NCI-H146 treated with DMSO at 0.1 percent for 48 hours (cell line): ENCODE measurements at regions not wholly inside any gene's neighbourhood (a gene's known extent, or its start where the extent isn't known, plus 50 kb on each side); places are given as distances from the start of the nearest gene placed in this dataset.
"Not testable (repeated sequence)": the region's sequence is repeated elsewhere in the genome, so short reads cannot be mapped to it uniquely, and the experiment has no call there.

Experiments used
- DNase-seq: peaks from one replicate; lab custom pipeline; 2025; ENCODE audit not compliant: unreplicated experiment; lab: John Stamatoyannopoulos, UW

- DNase-seq = no peak
Measured at GRCh38 chr17:71548540-71549190, 572.2 kb upstream of the SOX9 start.

GRCh38 chr17:71550675-71551074 lies 570.1 kb upstream of the SOX9 start:
- no peak for DNase-seq

- DNase-seq = no peak
Measured at GRCh38 chr17:71553381-71553780, 567.4 kb upstream of the SOX9 start.

- DNase-seq = no peak
Measured at GRCh38 chr17:71558901-71559300, 561.9 kb upstream of the SOX9 start.

- DNase-seq = no peak
Measured at GRCh38 chr17:71572343-71572742, 548.5 kb upstream of the SOX9 start.

GRCh38 chr17:71578446-71578845 lies 542.4 kb upstream of the SOX9 start:
- DNase-seq = no peak

GRCh38 chr17:71580220-71580619 lies 540.6 kb upstream of the SOX9 start:
- DNase-seq = no peak

- DNase-seq = no peak
Measured at GRCh38 chr17:71585540-71585939, 535.3 kb upstream of the SOX9 start.

GRCh38 chr17:71592431-71592830 lies 528.4 kb upstream of the SOX9 start:
- no peak for DNase-seq

- no peak for DNase-seq
Measured at GRCh38 chr17:71593078-71593477, 527.7 kb upstream of the SOX9 start.

- not testable (repeated sequence) for DNase-seq
Measured at GRCh38 chr17:71599583-71599982, 521.2 kb upstream of the SOX9 start.

GRCh38 chr17:71600137-71600789 lies 520.6 kb upstream of the SOX9 start:
- no peak for DNase-seq

GRCh38 chr17:71601894-71602504 lies 518.8 kb upstream of the SOX9 start:
- no peak for DNase-seq

GRCh38 chr17:71613996-71614395 lies 506.8 kb upstream of the SOX9 start:
- DNase-seq = peak; percentile 97

- no peak for DNase-seq
Measured at GRCh38 chr17:71615820-71616219, 505.0 kb upstream of the SOX9 start.

GRCh38 chr17:71617767-71618166 lies 503.1 kb upstream of the SOX9 start:
- not testable (repeated sequence) for DNase-seq

- no peak for DNase-seq
Measured at GRCh38 chr17:71625330-71625729, 495.5 kb upstream of the SOX9 start.

GRCh38 chr17:71628306-71628705 lies 492.5 kb upstream of the SOX9 start:
- no peak for DNase-seq

- DNase-seq = no peak
Measured at GRCh38 chr17:71631483-71631882, 489.3 kb upstream of the SOX9 start.

- DNase-seq = peak; percentile 96
Measured at GRCh38 chr17:71632328-71632727, 488.5 kb upstream of the SOX9 start.

- DNase-seq = peak; percentile 39
Measured at GRCh38 chr17:71633391-71633849, 487.4 kb upstream of the SOX9 start.

- no peak for DNase-seq
Measured at GRCh38 chr17:71634376-71634775, 486.4 kb upstream of the SOX9 start.
